Neural crest cell (in vitro differentiated cells): ENCODE measurements at regions not wholly inside any gene's neighbourhood (a gene's known extent, or its start where the extent isn't known, plus 50 kb on each side); places are given as distances from the start of the nearest gene placed in this dataset.

Experiments used
- DNase-seq: peaks from one replicate; pipeline ENCODE4 v3.0.0; 2021; ENCODE audit warnings: low read depth, mixed read lengths, low spot score
- H3K27ac Mint-ChIP-seq: one replicate; pipeline ENCODE4 v1.8.0; 2021; ENCODE audit warnings: mild to moderate bottlenecking, mixed read lengths; ENCODE audit not compliant: unreplicated experiment
- H3K27me3 Mint-ChIP-seq: 2 replicates; pipeline ENCODE4 v1.8.0; 2021; ENCODE audit warnings: low read depth, mild to moderate bottlenecking, mixed read lengths
- H3K36me3 Mint-ChIP-seq: 2 replicates; pipeline ENCODE4 v1.8.0; 2021; ENCODE audit warnings: low read depth, mild to moderate bottlenecking, mixed read lengths
- H3K4me1 Mint-ChIP-seq: 2 replicates; pipeline ENCODE4 v1.8.0; 2021; ENCODE audit warnings: mixed read lengths
- H3K4me3 Mint-ChIP-seq: one replicate; pipeline ENCODE4 v1.8.0; 2021; ENCODE audit warnings: mild to moderate bottlenecking, mixed read lengths
- H3K9me3 Mint-ChIP-seq: 2 replicates; pipeline ENCODE4 v1.8.0; 2021; ENCODE audit warnings: mixed read lengths
- CTCF ChIP-seq: fragments of 200-600 bp; sonication (generic); conservative IDR thresholded peaks from 2 replicates; pipeline ENCODE4 v1.5.0; 2021; ENCODE audit warnings: antibody characterized with exemption, mild to moderate bottlenecking

GRCh38 chr5:142225141-142225540 is 99.7 kb downstream of the SPRY4 start:
- Mint-ChIP-seq H3K4me3 (no peak overlapping the region), H3K27me3 (no peaks in the 10 kb centered on the region), H3K36me3 (no peaks in the 10 kb centered on the region), H3K4me1 (peaks cover 36% of the 10 kb centered on the region), H3K27ac (no peak overlapping the region), H3K9me3 (peaks cover 3% of the 10 kb centered on the region)
- no peak for DNase-seq
- TF ChIP-seq CTCF: no peak

GRCh38 chr5:142222866-142223558 is 101.8 kb downstream of the SPRY4 start:
- Mint-ChIP-seq H3K27ac (no peak overlapping the region), H3K27me3 (no peaks in the 10 kb centered on the region), H3K4me3 (no peak overlapping the region), H3K36me3 (no peaks in the 10 kb centered on the region), H3K9me3 (no peaks in the 10 kb centered on the region), H3K4me1 (peaks cover 36% of the 10 kb centered on the region)
- no peak for TF ChIP-seq CTCF
- DNase-seq: no peak

GRCh38 chr5:142222225-142222865 is 102.5 kb downstream of the SPRY4 start:
- Mint-ChIP-seq H3K27ac (no peak overlapping the region), H3K27me3 (no peaks in the 10 kb centered on the region), H3K9me3 (no peaks in the 10 kb centered on the region), H3K4me3 (no peak overlapping the region), H3K36me3 (no peaks in the 10 kb centered on the region), H3K4me1 (peaks cover 36% of the 10 kb centered on the region)
- no peak for TF ChIP-seq CTCF
- no peak for DNase-seq

- Mint-ChIP-seq H3K9me3 (no peaks in the 10 kb centered on the region), H3K4me1 (peaks cover 29% of the 10 kb centered on the region), H3K4me3 (no peak overlapping the region), H3K27ac (peak overlapping the region; percentile 97), H3K27me3 (no peaks in the 10 kb centered on the region), H3K36me3 (no peaks in the 10 kb centered on the region)
- DNase-seq: no peak
- TF ChIP-seq CTCF: no peak
These were observed 103.5 kb downstream of the SPRY4 start for GRCh38 chr5:142221091-142221860.

GRCh38 chr5:142219146-142219545 is 105.7 kb downstream of the SPRY4 start:
- Mint-ChIP-seq H3K27me3 (no peaks in the 10 kb centered on the region), H3K9me3 (no peaks in the 10 kb centered on the region)

More at GRCh38 chr5:142219146-142219545, 105.7 kb downstream of the SPRY4 start:
- Mint-ChIP-seq H3K36me3 (no peaks in the 10 kb centered on the region), H3K4me1 (peaks cover 21% of the 10 kb centered on the region), H3K4me3 (no peak overlapping the region), H3K27ac (no peak overlapping the region)
- no peak for DNase-seq
- TF ChIP-seq CTCF: no peak
